HuH-7.5 (cell line): ENCODE measurements at regions not wholly inside any gene's neighbourhood (a gene's known extent, or its start where the extent isn't known, plus 50 kb on each side); places are given as distances from the start of the nearest gene placed in this dataset.

Experiments
- DNase-seq: peaks from one replicate; pipeline ENCODE4 v3.0.0; 2011; ENCODE audit warnings: low spot score

DNA sequence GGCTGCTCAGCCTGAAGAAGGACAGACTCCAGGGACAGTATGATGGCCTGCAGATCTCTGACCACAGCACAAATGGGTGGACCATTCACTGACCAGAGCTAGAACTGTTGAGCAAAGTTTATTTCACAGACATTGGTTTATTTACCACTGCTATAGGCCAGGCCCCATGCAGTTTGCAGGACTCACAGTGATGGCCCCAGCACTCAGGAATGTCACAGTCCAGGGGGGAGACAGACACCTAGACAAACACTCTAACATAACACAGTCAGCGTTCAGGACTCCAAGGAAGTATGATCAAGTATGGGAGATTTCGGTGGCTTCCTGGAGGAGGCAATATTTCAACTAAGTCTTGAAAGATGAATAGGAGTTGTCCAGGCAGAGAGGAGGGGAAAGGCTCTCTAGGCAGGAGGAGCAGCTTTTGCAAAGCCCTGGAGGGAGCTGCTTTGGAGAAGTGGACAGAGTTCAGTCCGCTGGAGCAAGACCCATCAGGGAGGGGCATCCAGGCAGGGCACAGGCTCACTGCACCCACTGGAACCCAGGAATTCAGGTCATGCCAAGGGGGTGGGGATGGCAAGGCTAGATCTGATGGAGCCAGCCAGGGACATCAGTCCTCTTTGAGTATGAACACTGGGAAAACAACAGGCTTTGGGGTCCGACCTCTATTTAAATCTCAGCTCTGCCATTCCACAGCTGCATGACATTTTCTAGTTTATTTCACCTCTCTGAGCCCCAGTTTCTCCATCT is 454.3 kb downstream of the MATN1 start:
- no peak for DNase-seq

DNA sequence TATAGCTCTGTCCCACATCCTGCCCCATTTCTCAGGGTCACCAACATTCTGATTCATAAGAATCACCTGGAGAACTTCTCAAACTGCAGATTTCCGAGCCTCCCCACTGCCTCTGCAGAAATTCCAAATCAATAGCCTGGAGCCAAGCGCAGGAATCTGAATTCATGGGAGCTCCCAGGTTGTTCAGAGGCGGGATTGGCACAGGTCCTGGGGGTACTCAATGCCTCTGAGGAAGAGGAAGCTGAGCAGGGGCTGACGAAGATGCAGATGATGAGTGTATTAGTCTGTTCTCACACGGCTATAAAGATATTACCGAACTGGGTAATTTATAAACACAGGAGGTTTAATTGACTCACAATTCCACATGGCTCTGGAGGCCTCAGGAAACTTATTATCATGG is 455.5 kb downstream of the MATN1 start:
- DNase-seq, result no peak

DNA sequence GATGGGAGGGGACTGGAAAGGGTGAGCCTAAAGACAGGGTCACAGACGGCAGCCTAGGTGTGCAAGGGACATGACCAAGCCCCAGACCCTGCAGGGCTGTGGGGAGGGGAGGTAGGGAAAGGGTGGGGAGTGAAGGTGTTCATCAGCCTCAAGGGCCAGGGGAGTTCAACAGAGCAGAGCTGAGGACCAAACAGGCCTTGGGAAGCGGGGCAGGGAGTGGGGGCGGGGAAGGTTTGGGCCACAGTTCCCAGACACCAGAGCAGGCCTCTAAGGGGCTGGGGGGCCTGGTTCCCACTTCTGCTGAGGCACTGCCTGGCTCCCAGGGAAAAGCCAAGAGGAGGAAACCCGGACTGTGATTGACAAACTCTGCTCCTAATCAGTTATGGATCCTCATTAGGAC is 456.3 kb downstream of the MATN1 start:
- no peak for DNase-seq

DNA sequence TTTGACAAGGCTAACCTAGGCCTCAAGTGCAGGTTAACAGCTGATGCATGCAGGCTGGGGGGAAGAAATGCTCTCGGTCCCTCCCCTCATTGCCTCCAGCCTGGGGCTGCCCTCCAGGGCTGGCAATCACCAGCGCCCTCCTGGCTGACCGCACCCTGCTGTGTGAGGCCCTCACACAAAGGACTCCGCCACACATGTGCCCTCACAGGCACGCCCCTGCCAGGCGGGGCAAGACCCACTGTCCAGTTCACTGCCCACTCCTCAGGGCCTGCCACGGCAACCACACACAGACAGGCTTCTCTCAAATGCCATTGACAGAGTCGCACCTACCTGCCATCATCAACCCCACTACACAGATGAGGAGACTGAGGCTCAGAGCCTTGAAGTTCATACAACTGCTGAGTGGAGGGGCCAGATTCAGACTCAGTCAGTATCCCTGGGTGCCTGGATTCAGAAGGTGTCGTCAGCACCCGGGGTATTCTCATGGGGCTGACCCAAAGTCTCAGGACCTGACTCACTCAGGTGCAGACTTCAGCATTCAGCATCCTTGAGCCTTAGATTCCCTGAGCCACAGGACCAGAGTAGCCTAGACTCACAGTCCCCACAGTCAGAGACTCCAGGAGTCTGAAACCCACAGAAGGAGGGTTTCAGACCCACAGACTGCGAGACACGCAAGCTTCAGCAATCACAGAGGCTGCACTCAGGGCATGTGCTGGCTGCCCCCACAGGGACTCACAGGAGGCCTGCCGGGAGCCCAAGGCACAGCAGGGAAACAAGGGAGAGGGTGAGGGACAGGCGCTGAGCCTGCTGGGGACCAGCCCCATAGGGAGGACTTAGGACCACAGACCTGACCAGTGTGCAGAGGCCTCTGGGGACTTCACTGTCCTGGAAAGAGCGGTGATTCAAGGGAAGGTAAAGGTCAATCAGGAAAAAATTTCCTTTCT is 458.0 kb downstream of the MATN1 start:
- DNase-seq, result no peak

DNA sequence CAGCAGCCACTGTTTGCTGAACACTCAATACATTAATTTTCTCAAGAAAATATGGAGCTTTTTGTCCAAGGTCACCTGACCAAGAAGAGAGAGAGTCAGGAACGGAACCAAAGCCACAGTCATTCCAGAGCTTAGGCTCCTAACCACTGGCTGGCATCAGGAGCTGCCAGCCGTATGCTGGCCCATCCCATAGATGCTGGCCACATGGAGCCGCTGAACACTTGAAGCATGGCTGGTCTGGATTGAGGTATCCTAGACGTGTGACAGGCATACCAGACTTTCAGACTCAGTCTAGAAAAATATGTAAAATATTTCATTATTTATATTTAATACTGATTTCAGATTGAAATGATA is 458.7 kb downstream of the MATN1 start:
- DNase-seq, result no peak

DNA sequence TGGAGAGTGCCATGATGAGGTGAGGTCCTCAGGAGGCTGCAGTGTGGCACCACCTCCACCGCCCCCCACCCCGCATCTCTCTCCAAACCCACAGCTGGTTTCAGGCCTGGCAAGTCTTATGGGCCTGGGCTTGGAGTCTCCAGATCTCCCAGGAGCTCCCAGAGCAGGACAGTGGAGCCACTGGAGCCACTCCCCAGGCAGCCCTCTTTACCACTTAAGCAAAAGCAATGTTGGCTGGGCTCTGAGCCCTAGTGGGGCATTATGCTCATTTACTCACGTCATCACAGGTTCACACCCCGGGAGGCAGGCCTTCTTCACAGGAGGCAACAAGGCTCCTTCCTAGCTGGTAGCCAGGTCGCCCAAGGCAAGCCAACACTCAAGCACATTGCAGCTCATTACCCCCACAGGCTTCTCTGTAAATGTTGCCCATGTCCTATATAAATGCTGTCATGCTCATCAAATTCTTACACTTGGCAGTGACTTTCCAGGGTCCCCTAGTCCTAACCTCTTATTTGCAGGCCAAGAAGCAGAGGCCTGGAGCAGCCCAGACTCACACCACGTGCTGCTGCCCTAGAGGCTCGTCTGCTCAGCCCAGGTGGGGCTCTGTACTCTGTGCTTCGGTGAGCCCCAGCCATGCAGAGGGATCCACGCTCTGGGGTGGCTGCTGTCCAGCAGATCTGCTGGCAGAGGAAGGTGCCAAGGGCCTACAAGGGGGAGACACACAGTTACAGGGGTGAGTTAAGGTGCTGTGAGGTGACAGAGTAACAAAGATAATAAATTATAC is 459.3 kb downstream of the MATN1 start:
- no peak for DNase-seq

DNA sequence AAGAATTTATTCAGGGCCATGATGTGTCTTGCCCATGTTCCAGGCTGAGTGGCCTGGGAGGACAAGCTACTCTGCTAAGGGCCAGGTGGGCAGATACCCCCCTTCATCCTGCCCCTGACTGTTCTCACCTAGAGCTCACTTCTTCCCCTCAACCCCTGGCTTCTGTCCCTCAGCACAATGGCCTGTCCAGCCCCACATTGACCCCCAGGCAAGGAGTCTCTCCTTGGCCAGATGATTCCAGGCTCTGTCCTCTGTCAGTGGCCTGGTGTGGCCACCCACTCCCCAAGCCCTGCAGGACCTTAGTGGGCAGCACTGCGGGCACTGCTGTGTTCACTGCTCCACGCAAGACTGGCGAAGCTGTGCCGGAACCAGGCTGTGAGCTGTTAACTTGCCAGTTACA is 460.0 kb downstream of the MATN1 start:
- no peak for DNase-seq

DNA sequence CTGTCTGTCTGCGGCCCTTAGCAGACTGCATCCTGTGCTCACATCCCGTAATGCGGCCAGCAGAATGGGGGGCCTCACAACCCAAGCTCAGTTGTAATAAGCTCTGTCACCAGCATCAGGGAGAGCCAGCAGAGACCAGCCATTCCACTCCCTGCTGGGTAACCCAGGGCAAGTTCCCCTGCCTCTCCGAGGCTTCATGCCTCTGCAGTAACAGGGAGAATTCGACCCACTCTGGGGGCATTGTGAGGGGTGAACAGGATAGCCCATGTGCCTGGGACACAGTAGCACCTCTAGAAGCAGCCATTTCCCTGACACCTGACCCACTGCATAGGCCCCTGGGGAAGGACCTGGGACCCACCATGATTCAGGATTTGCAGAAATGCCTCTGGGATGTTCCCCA is 461.2 kb downstream of the MATN1 start:
- no peak for DNase-seq

DNA sequence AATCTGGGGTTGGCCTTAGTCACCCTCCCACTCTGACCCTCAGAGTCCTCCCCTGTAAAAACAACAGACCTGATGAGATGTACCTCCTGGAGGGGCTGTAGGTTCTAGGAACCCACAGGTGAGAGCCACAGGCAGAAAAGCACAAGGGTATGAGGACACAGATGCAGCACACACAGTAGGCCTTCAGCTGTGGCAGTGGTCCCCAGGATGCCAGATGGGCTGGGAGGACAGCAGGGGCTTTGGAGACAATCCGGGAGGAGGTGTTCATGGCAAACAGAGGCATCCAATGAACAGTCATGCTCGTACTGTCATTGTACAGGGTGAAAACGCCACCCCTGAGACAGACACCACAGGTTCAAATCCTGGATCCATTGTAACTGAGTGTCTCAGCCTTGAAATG is 463.1 kb downstream of the MATN1 start:
- DNase-seq, result no peak

DNA sequence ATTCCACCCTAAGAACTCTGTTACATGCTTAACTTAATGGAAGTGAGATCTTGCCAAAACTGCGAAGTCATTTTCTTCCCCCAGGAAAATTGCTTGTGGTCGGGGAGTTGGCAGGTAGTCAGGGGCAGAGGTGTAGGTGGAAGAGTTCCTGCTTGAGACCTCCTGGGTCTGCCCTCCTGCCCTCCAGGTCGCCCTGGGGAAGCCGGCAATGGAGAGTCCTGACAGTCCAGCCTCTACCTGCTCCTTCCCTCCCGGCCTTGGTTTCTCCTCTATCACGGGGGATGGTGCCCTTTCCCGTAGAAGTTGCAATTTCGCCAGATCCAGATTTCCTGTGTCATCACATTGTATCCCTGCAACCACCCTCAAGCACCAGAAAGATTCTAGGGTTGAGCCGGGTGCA is 463.8 kb downstream of the MATN1 start:
- no peak for DNase-seq

DNA sequence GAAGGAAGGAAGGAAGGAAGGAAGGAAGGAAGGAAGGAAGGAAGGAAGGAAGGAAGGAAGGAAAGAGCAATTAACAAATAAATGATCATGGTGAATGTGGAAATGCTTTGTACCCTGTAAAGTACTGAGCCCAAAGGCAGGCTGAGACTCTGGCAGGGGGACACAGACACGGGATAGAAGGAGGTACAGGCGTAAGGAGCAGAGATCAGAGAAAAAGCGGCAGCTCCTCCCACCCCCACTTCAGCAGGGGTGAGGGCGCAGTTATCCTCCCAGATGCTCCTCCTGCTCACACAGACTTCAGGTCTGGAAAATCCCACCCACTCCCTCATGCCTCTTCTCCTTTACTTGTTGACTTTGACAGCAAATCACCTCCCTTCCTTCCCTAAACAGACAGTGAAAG is 464.5 kb downstream of the MATN1 start:
- no peak for DNase-seq

DNA sequence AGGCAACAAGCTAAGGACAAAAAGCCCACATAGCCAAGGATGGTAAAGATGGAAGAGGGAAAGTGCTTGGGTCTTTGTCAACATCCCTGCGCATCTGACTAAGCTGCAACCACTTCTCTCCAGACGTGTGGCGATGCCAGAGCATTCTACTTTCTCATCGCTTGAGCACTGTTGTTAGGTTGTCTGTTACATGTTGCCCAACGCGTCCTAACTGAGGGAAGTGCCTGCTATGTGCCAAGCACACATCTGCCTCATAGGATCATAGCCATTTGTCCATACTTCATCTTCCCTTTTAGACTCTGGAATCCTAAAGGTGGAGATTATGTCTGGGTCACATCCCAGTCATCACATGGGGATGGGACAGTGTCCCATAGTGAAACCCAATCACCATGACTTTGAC is 464.9 kb downstream of the MATN1 start:
- no peak for DNase-seq

DNA sequence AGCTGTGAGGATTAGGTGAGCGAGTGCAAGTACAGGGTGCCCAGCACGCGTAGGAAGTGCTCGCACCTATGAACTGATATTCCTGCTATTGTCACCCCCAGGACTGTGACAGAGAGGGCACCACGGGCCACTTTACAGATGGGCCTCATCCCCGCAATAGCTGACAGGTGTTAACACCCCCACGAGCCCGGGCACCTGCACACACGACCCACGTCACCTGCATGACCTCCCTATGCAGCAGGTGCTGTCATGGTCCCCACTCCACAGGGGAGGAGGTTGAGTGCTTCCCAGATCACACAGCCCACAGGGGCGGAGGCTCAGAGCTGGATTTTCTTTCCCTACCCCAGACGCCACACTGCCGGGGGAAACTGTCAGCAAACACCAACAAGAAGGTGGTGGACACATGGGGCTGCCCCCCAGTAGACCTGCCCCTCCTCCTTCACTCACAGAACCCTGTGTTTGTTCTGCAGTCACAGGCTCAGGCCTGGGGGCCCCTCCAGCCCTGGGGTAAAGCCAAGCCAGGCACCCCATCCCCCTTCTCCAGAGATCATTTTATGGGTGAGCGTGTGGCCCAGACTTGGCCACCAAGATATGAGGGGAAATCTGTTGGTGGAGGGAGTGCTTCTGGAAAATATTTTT is 465.5 kb downstream of the MATN1 start:
- no peak for DNase-seq

DNA sequence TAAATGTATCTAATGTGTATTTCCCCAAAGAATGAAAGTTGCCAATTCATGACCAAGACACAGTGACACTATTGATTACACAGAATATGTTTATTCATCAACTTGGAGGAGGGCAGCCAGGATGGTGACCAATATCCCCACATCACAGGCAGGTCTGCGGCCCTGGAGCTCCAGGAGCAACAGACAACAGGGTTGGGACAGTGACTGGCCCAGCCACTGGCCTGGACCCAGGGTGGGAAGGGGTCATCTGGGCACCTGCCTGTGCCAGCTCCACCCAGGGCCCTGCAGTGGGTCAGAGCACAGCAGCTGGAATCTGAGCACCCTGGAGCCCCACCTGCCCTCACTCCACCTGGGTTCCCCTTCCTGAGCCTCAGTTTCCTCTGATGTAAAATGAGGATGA is 466.1 kb downstream of the MATN1 start:
- no peak for DNase-seq

DNA sequence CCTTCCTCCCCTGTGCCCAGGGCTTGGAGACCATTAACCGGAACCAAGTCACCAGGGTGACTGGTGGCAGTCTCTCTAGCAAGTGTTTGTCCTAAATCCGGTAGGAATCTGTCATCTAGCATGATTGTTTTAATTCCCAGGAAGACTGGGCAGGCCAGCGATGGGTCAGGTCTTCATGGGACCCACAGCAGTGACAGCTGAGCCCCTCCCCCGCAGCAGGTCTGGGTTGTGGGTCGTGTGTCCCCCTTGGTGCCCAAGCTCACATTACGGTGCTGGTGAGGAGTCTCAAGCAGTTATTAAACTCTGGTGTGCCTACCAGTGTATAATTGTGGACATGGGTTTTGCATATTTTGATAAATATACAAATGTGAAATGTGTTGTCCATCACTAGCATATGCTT is 466.5 kb downstream of the MATN1 start:
- DNase-seq, result no peak

DNA sequence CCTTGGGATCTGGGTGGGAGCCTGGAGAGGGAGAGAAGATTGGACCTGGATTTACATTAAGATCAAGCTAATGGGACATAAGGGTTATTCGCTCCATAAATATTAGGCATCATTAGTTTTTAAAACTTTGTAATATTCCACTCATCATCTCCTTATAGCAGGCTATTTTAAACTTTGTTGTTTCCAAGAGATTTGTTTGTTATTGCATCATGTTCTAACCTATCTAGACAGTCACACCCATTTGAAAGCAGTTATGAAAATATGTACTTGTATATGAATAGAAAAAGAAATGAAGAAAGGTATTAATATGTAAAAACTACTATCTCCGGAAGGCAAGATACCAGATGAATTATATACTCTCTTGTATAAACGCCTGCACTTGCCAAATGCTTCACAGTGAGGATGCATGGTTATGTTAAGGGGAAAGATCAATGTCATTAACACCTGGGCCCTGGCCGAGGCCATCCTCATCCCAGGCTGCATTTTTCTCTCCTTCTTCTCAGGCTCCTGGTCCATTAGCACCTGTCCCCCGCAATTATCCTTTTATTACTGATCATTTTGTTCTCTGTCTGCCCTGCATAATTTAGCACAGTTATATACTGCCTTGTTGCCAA is 468.2 kb downstream of the MATN1 start:
- no peak for DNase-seq

DNA sequence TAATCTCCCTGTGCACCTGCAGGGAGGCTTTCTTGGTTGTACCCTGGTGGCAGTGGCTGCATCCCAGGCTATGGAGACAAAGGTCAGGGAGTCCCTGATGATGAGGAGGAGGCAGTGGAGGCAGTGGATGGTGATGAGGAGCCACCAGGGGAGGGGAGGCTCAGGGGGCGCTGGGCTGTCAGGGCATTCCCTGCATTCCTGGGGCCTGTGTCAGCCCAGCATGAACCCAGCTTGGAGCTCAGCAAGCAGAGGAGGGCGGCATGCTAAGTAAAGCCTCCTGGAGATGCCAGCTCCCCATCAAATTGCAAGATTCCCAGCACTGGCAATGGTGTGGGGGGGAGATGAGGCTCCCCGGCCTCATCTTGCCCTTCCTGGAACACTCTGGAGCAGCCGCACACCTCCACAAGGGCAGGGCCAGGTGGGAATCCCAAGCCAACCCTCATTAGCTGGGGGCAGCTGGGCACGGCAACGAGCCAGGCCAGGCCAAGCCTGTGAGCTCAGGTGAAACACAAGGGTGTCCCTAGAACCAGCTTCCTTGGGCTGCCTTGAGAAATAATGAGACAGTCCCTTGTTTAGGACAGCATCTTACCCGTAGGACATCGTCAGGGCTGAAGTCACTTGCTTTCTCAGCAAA is 469.5 kb downstream of the MATN1 start:
- DNase-seq, result no peak

DNA sequence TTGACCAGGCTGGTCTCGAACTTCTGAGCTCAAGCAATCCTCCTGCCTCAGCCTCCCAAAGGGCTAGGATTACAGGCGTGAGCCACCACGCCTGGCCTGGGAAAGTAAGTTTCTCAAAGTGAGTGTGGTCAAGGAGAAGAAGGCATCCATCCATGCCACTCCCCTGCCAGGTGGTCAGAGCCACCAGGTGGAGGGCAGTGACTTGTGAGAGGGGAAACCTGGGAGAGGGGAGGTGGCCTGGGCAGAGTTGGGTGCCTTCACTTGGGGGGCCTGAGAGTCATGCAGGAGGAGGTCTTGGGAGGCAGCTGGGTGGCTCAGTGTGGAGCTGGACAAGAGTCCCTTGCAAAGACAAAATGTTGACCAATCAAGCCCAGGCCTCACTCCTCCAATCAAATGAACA is 470.0 kb downstream of the MATN1 start:
- no peak for DNase-seq

DNA sequence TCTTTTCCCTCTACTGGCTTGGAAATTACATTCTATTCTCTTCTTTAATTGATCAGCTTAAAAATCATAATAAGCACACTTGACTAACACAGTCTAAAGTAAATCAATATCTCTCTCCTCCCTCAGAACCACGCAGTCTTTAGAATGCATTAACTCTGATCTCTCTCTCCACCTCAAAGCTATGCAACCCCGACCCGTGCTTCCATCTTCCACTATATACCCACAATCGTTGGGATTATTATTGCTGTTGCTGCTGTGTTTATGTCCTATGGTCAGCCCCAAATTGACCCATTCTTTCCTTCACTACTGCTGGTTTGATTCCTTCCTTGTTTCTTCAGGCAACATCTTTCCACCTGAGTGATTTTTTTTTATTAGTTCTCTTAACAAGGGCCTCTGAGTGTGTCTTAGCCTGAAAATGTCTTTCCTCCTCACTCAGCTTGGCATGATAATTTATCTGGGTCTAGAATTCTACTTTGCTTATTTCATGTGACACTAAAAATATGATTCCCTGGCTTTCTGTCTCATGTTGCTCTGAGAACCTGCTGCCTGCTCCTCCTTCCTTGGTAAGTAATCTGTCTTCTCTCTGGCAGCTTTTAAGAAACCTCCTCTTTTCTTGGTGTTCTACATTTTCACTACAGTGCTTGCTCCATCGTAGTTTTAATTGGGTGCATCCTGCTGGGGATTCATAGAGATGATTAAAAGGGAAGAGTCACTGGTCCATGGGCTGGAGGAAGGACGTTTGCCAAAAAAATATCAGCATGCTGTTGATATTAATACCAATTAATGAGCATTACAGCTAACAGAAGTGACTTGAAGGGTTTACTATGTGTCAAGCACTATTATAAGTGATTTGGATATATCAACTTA is 472.2 kb downstream of the MATN1 start:
- DNase-seq, result no peak

DNA sequence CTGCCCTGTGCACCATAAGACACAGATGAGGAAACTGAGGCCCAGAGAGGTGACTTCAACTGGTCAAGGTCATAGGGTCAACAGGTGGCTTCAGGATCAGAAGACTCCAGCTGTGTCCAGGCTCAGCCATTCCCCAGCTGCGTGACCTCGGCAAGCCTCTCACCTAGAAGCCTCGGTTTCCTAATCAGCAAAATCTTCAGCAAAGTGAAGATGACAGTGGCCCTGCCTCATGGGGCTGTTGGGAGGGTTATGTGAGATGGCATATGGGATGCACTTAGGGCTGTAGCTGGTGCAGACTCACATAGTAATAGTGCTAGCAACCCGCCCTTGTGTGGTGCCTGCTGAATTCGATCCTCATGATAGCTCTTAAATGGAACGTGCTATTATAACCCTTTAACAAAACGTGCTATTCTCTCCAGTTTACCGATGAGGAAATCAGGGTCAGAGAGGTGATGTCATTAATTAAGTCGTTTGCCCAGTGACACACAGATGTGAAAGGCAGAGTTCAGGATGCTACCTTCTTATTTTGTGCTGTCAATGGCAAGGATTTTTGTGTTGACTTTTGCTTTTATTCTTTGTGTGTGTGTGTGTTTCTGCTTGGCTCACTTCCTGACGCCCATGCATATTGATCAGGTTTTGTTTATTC is 472.9 kb downstream of the MATN1 start:
- DNase-seq, result no peak
